ENCODE measurements at regions not wholly inside any gene's neighbourhood (a gene's known extent, or its start where the extent isn't known, plus 50 kb on each side); places are given as distances from the start of the nearest gene placed in this dataset.

DNA sequence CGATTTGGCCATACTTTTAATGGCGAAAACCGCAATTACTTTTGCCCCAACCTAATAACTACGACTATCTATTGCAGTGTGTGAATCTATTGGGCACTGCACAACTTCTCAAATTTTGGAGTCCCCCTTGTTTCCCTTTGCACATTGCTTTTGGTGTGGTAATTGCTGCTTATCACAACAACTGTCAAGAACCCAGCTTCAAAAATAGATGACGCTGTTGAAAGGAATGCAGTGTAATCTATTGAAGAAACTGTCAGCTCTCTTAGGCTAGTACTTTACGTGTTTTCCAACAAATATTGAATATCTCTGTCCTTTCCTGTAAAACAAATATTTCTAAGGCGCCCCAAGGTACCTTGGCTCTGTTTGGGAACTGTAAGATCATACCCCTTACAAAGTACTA, 222.8 kb upstream of the UBE2E2 start:
- H3K27ac ChIP-seq (ENCODE audit: low read depth, low read length), result no peak overlapping the region
- DNase-seq (no peak), ATAC-seq (no peak)
- no peak overlapping the region for H3K27ac Mint-ChIP-seq
- ChIA-PET POLR2A (no interaction called here), CTCF (no interaction called here)
- H3K4me1 Mint-ChIP-seq, result peaks cover 0 to 16% (median 7%) of the 10 kb centered on the region in 7 donors
- no peaks in the 10 kb centered on the region for H3K36me3 Mint-ChIP-seq
- H3K4me3 Mint-ChIP-seq, result no peak overlapping the region
- H3K27me3 ChIP-seq (ENCODE audit: control insufficient read depth in 2 of 2, insufficient read depth in 2 of 2, low read length in 2 of 2), result no peaks in the 10 kb centered on the region
- no peaks in the 10 kb centered on the region for H3K9me3 ChIP-seq (ENCODE audit: control insufficient read depth in 2 of 3, low read length in 3 of 3)
- no peaks in the 10 kb centered on the region for H3K4me1 ChIP-seq (ENCODE audit: control insufficient read depth in 2 of 2, insufficient read depth in 2 of 2, low read length in 2 of 2)
- peaks cover 0 to 5% (median 0%) of the 10 kb centered on the region in 5 donors for H3K27me3 Mint-ChIP-seq
- H3K4me3 ChIP-seq (ENCODE audit: low read length), result no peak overlapping the region
- no peaks in the 10 kb centered on the region for H3K36me3 ChIP-seq (ENCODE audit: control insufficient read depth in 2 of 3, insufficient read depth in 3 of 3, low read length in 3 of 3)
- H3K9me3 Mint-ChIP-seq, result peaks cover 0 to 18% (median 1%) of the 10 kb centered on the region in 11 donors
- intact Hi-C loops (cut with micrococcal nuclease), result no loop called here

DNA sequence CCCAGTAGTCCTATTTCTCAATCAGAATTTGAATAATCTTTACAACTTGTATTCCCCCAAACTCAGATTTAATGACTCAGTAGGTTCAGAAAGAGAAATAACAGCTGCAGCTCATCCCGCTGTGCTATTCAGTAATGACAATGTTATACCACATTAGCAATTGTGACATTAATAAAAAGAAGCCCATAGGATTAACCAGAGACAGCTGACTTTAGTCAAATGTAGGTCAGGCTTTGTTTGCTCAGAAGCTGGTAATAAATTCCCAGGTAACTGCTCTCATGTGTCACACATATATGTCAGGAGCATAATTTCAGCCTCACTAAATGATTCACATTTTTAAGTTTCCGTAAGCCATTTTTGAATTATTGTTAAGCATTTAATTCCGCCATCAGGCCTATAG, 222.0 kb upstream of the UBE2E2 start:
- Histone ChIP-seq H3K27ac (ENCODE audit: low read depth, low read length) (no peak overlapping the region), H3K36me3 (ENCODE audit: control insufficient read depth in 2 of 3, insufficient read depth in 3 of 3, low read length in 3 of 3) (no peaks in the 10 kb centered on the region), H3K4me1 (ENCODE audit: control insufficient read depth in 2 of 2, insufficient read depth in 2 of 2, low read length in 2 of 2) (no peaks in the 10 kb centered on the region), H3K27me3 (ENCODE audit: control insufficient read depth in 2 of 2, insufficient read depth in 2 of 2, low read length in 2 of 2) (no peaks in the 10 kb centered on the region), H3K9me3 (ENCODE audit: control insufficient read depth in 2 of 3, low read length in 3 of 3) (peaks cover 0 to 6% (median 0%) of the 10 kb centered on the region in 3 experiments), H3K4me3 (ENCODE audit: low read length) (no peak overlapping the region)
- no peak for ATAC-seq
- Mint-ChIP-seq H3K4me3 (no peak overlapping the region), H3K9me3 (peaks cover 0 to 26% (median 2%) of the 10 kb centered on the region in 11 donors), H3K4me1 (peaks cover 0 to 16% (median 7%) of the 10 kb centered on the region in 7 donors), H3K36me3 (no peaks in the 10 kb centered on the region), H3K27me3 (peaks cover 0 to 5% (median 0%) of the 10 kb centered on the region in 5 donors), H3K27ac (no peak overlapping the region)
- intact Hi-C loops (cut with micrococcal nuclease), result no loop called here
- no peak for DNase-seq
- ChIA-PET CTCF (no interaction called here), POLR2A (no interaction called here)

DNA sequence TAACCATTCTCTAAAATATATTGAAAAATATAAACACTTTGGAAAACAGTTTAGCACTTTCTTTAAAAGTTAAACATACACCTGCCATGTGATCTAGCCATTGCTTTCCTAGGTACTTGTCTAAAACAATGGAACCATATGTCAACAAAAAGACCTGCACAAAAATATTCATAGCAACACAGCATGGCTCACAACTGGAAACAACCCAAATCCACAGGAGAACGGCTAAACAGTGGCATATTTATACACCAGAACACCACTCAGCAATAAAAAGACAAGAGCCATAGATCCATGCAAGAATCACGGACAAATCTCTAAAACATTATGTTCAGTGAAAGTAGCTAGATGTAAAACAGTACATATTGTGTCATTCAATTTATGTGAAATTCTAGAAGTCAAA, 221.3 kb upstream of the UBE2E2 start:
- H3K27me3 Mint-ChIP-seq, result peaks cover 0 to 5% (median 0%) of the 10 kb centered on the region in 5 donors
- ATAC-seq (no peak), DNase-seq (no peak)
- H3K4me3 Mint-ChIP-seq, result no peak overlapping the region
- no peaks in the 10 kb centered on the region for H3K36me3 Mint-ChIP-seq
- no peaks in the 10 kb centered on the region for H3K36me3 ChIP-seq (ENCODE audit: control insufficient read depth in 2 of 3, insufficient read depth in 3 of 3, low read length in 3 of 3)
- no peaks in the 10 kb centered on the region for H3K4me1 ChIP-seq (ENCODE audit: control insufficient read depth in 2 of 2, insufficient read depth in 2 of 2, low read length in 2 of 2)
- H3K4me3 ChIP-seq (ENCODE audit: low read length), result no peak overlapping the region
- no peak overlapping the region for H3K27ac ChIP-seq (ENCODE audit: low read depth, low read length)
- intact Hi-C loops (cut with micrococcal nuclease), result no loop called here
- H3K4me1 Mint-ChIP-seq, result peaks cover 0 to 14% (median 7%) of the 10 kb centered on the region in 7 donors
- H3K27ac Mint-ChIP-seq, result no peak overlapping the region
- peaks cover 0 to 32% (median 2%) of the 10 kb centered on the region in 11 donors for H3K9me3 Mint-ChIP-seq
- ChIA-PET POLR2A (no interaction called here), CTCF (no interaction called here)
- no peaks in the 10 kb centered on the region for H3K27me3 ChIP-seq (ENCODE audit: control insufficient read depth in 2 of 2, insufficient read depth in 2 of 2, low read length in 2 of 2)
- peaks cover 0 to 6% (median 0%) of the 10 kb centered on the region in 3 experiments for H3K9me3 ChIP-seq (ENCODE audit: control insufficient read depth in 2 of 3, low read length in 3 of 3)

DNA sequence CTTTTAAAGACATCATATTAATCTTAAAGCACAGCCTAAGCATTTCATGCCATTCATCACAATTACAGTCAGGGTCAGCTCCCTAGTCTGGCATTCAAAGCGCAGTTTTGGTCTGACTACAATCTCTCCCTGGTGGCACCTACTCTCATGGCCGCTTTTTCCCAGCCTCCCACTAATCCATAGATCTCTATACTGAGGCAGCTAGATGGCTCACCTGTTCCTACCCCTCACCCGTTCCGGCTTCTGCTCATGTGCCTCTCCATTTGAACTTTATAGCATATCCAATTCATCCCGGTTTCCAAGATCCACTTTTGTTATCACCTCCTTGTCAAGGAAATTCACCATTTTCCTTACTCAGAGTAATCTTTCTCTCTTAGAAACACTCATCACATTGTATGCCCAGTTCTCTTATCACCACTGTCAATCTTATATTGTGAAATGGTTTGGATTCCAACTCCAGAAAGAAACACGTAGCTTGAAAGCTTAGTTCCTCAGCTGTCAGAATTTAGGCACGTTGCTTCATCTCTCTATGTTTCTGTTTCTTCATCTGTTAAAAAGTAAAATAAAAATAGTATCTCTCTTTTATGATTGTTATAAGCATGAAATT, 220.0 kb upstream of the UBE2E2 start:
- Histone ChIP-seq H3K27ac (ENCODE audit: low read depth, low read length) (no peak overlapping the region), H3K36me3 (ENCODE audit: control insufficient read depth in 2 of 3, insufficient read depth in 3 of 3, low read length in 3 of 3) (no peaks in the 10 kb centered on the region), H3K27me3 (ENCODE audit: control insufficient read depth in 2 of 2, insufficient read depth in 2 of 2, low read length in 2 of 2) (no peaks in the 10 kb centered on the region), H3K4me3 (ENCODE audit: low read length) (no peak overlapping the region), H3K4me1 (ENCODE audit: control insufficient read depth in 2 of 2, insufficient read depth in 2 of 2, low read length in 2 of 2) (no peaks in the 10 kb centered on the region), H3K9me3 (ENCODE audit: control insufficient read depth in 2 of 3, low read length in 3 of 3) (peaks cover 0 to 6% (median 0%) of the 10 kb centered on the region in 3 experiments)
- Mint-ChIP-seq H3K4me1 (peaks cover 0 to 4% (median 0%) of the 10 kb centered on the region in 7 donors), H3K9me3 (peaks cover 0 to 32% (median 2%) of the 10 kb centered on the region in 11 donors), H3K4me3 (no peak overlapping the region), H3K27me3 (peaks cover 0 to 5% (median 4%) of the 10 kb centered on the region in 5 donors), H3K36me3 (no peaks in the 10 kb centered on the region), H3K27ac (no peak overlapping the region)
- intact Hi-C loops (cut with micrococcal nuclease), result no loop called here
- ChIA-PET CTCF (no interaction called here), POLR2A (no interaction called here)
- no peak for DNase-seq
- ATAC-seq, result no peak

DNA sequence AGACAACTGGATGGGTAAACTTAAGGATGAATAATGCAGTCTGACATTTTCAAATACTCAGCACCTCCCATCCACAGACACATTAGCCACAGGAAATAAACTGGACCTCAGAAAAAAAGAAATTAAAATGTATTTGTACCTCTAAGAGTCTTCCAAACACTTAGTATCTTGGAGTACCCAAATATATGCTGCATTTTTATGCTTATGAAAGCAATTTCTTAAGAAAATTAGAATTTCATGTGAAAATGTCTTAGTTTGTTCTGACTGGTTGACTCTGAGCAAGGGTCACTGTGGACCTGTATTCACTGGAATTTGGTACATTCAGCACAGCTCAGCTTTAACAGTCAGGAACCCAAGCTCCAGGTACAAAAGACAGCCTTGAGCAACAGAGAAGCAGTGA, 216.2 kb upstream of the UBE2E2 start:
- H3K27me3 Mint-ChIP-seq, result peaks cover 0 to 9% (median 5%) of the 10 kb centered on the region in 5 donors
- H3K27ac Mint-ChIP-seq, result no peak overlapping the region
- ChIA-PET POLR2A (no interaction called here), CTCF (no interaction called here)
- H3K4me3 ChIP-seq (ENCODE audit: low read length), result no peak overlapping the region
- DNase-seq (no peak), ATAC-seq (no peak)
- H3K4me1 Mint-ChIP-seq, result no peaks in the 10 kb centered on the region
- H3K27me3 ChIP-seq (ENCODE audit: control insufficient read depth in 2 of 2, insufficient read depth in 2 of 2, low read length in 2 of 2), result no peaks in the 10 kb centered on the region
- no peak overlapping the region for H3K4me3 Mint-ChIP-seq
- no peaks in the 10 kb centered on the region for H3K36me3 Mint-ChIP-seq
- peaks cover 0 to 6% (median 0%) of the 10 kb centered on the region in 3 experiments for H3K9me3 ChIP-seq (ENCODE audit: control insufficient read depth in 2 of 3, low read length in 3 of 3)
- no peaks in the 10 kb centered on the region for H3K4me1 ChIP-seq (ENCODE audit: control insufficient read depth in 2 of 2, insufficient read depth in 2 of 2, low read length in 2 of 2)
- no peaks in the 10 kb centered on the region for H3K36me3 ChIP-seq (ENCODE audit: control insufficient read depth in 2 of 3, insufficient read depth in 3 of 3, low read length in 3 of 3)
- intact Hi-C loops (cut with micrococcal nuclease), result no loop called here
- H3K9me3 Mint-ChIP-seq, result peaks cover 0 to 37% (median 2%) of the 10 kb centered on the region in 11 donors
- no peak overlapping the region for H3K27ac ChIP-seq (ENCODE audit: low read depth, low read length)

DNA sequence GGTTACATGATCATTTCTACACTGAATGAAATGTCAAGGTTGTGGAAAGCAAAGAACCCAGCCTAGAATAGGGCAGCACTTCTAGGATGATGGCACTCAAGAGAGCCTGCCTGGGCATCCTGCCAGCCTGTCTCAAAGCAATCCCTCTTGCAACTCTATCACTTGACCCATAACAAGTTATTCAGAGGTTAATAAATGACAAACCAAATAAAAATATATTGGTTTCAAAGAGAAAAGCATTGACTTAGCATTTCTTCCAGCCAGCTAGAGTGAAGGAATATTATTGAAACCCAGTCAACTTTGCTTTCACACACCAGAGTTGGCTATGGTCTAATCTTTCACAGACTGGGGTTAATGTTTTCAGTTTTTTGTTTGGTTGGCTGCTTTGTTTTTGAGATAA, 214.6 kb upstream of the UBE2E2 start:
- intact Hi-C loops (cut with micrococcal nuclease), result no loop called here
- Mint-ChIP-seq H3K27me3 (peaks cover 0 to 9% (median 0%) of the 10 kb centered on the region in 5 donors), H3K9me3 (peaks cover 0 to 35% (median 2%) of the 10 kb centered on the region in 11 donors), H3K4me1 (no peaks in the 10 kb centered on the region), H3K27ac (no peak overlapping the region), H3K36me3 (no peaks in the 10 kb centered on the region), H3K4me3 (no peak overlapping the region)
- H3K4me1 ChIP-seq (ENCODE audit: control insufficient read depth in 2 of 2, insufficient read depth in 2 of 2, low read length in 2 of 2), result no peaks in the 10 kb centered on the region
- H3K27ac ChIP-seq (ENCODE audit: low read depth, low read length), result no peak overlapping the region
- no peaks in the 10 kb centered on the region for H3K36me3 ChIP-seq (ENCODE audit: control insufficient read depth in 2 of 3, insufficient read depth in 3 of 3, low read length in 3 of 3)
- ChIA-PET POLR2A (no interaction called here), CTCF (no interaction called here)
- no peak overlapping the region for H3K4me3 ChIP-seq (ENCODE audit: low read length)
- H3K9me3 ChIP-seq (ENCODE audit: control insufficient read depth in 2 of 3, low read length in 3 of 3), result peaks cover 0 to 6% (median 0%) of the 10 kb centered on the region in 3 experiments
- ATAC-seq (no peak), DNase-seq (no peak)
- H3K27me3 ChIP-seq (ENCODE audit: control insufficient read depth in 2 of 2, insufficient read depth in 2 of 2, low read length in 2 of 2), result no peaks in the 10 kb centered on the region

DNA sequence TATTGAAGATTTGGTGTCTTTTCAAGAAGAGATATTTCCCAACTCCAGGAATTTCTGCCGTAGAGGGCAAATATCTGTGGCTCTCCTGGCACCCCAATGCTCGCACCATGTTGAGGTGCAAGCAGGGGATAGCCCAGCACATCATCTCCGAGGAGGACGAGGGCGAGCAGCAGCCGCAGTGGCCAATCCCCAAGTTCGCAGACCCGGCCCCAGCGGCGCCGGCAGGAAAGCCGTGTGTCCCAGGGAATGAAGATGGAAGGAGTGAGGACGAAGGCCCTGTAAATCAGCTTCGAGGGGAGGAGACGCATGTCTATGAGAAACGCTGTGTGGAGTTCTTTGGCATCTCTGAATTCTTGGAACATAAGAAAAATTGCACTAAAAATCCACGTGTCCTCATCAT, 213.4 kb upstream of the UBE2E2 start:
- intact Hi-C loops (cut with micrococcal nuclease), result no loop called here
- H3K4me3 Mint-ChIP-seq, result no peak overlapping the region
- ChIA-PET CTCF (no interaction called here), POLR2A (no interaction called here)
- no peaks in the 10 kb centered on the region for H3K4me1 Mint-ChIP-seq
- H3K36me3 ChIP-seq (ENCODE audit: control insufficient read depth in 2 of 3, insufficient read depth in 3 of 3, low read length in 3 of 3), result no peaks in the 10 kb centered on the region
- DNase-seq, result no peak
- no peak overlapping the region for H3K4me3 ChIP-seq (ENCODE audit: low read length)
- H3K9me3 Mint-ChIP-seq, result peaks cover 0 to 25% (median 2%) of the 10 kb centered on the region in 11 donors
- H3K9me3 ChIP-seq (ENCODE audit: control insufficient read depth in 2 of 3, low read length in 3 of 3), result peaks cover 0 to 6% (median 0%) of the 10 kb centered on the region in 3 experiments
- peaks cover 0 to 9% (median 0%) of the 10 kb centered on the region in 5 donors for H3K27me3 Mint-ChIP-seq
- no peak overlapping the region for H3K27ac Mint-ChIP-seq
- no peaks in the 10 kb centered on the region for H3K27me3 ChIP-seq (ENCODE audit: control insufficient read depth in 2 of 2, insufficient read depth in 2 of 2, low read length in 2 of 2)
- ATAC-seq, result no peak
- H3K4me1 ChIP-seq (ENCODE audit: control insufficient read depth in 2 of 2, insufficient read depth in 2 of 2, low read length in 2 of 2), result no peaks in the 10 kb centered on the region
- no peaks in the 10 kb centered on the region for H3K36me3 Mint-ChIP-seq
- no peak overlapping the region for H3K27ac ChIP-seq (ENCODE audit: low read depth, low read length)

Data from naive thymus-derived CD4-positive, alpha-beta T cell (primary cell).